Upper lobe of left lung (tissue), 6 donors: ENCODE measurements at regions not wholly inside any gene's neighbourhood (a gene's known extent, or its start where the extent isn't known, plus 50 kb on each side); places are given as distances from the start of the nearest gene placed in this dataset.

Source experiments
- ATAC-seq, 2 donors: fragments of 200-7000 bp; cut with Tn5 transposase; one replicate each; pipeline ENCODE4 v1.9.1; 2022; ENCODE audit warnings: mild to moderate bottlenecking in 2 of 2, moderate library complexity in 2 of 2; ENCODE audit not compliant: low FRiP score in 2 of 2
- DNase-seq, 2 donors: peaks; one replicate each; pipeline ENCODE4 v3.0.0-alpha.2; 2019 to 2020
- H3K27ac ChIP-seq, 4 donors: fragments of 200-600 bp; sonication (generic); one replicate each; pipeline ENCODE4 v1.5.1; 2016 to 2019
- H3K27me3 ChIP-seq, 4 donors: fragments of 200-600 bp; sonication (generic); one replicate each; pipeline ENCODE4 v1.5.1; 2017 to 2019
- H3K36me3 ChIP-seq, 4 donors: fragments of 200-600 bp; sonication (generic); one replicate each; pipeline ENCODE4 v1.5.1; 2016 to 2019
- H3K4me1 ChIP-seq, 4 donors: fragments of 200-600 bp; sonication (generic); one replicate each; pipeline ENCODE4 v1.5.1; 2018 to 2019
- H3K4me3 ChIP-seq, 4 donors: fragments of 200-600 bp; sonication (generic); one replicate each; pipeline ENCODE4 v1.5.1; 2017 to 2019; ENCODE audit warnings: mild to moderate bottlenecking in 2 of 4, moderate library complexity in 1 of 4
- H3K9me3 ChIP-seq, 4 donors: fragments of 200-600 bp; sonication (generic); one replicate each; pipeline ENCODE4 v1.5.1; 2018 to 2019
- EP300 ChIP-seq, 4 donors: sonication (generic); formaldehyde crosslinking; IDR thresholded peaks; one replicate each; pipeline ENCODE4 v1.5.1; 2017; ENCODE audit warnings: antibody characterized with exemption in 4 of 4, control low read depth in 2 of 4
- POLR2A ChIP-seq, 4 donors: fragments of 450-650 bp; IDR thresholded peaks; one replicate each; pipeline ENCODE4 v1.5.1; 2016 to 2017; ENCODE audit warnings: antibody characterized with exemption in 4 of 4, mild to moderate bottlenecking in 2 of 4
- POLR2AphosphoS5 ChIP-seq, 2 donors: sonication (generic); formaldehyde crosslinking; IDR thresholded peaks; one replicate each; pipeline ENCODE4 v1.5.1; 2017; ENCODE audit warnings: antibody characterized with exemption in 2 of 2
- WGBS, 2 donors: methylation state at CpG; one replicate each; pipeline ENCODE4 v1.1.5; 2017 to 2018; 5-methylcytosine and 5-hydroxymethylcytosine counted together
- TF ChIP-seq, protein P1 (sequence below), 6 experiments: fragments of 450-650 bp in 4 of 6; fragments of 200-600 bp in 2 of 6; sonication (generic) in 2 of 6; IDR thresholded peaks; one replicate each; pipeline ENCODE4 v1.5.1; 2016 to 2019; ENCODE audit warnings: antibody characterized with exemption in 6 of 6
- donor health status: DM: no; HTN: no; CAD: no; lungs with moderate emphysema.
- donor health status: DM: no; HTN: yes; CAD: no; lungs with severe emphysema.

DNA sequence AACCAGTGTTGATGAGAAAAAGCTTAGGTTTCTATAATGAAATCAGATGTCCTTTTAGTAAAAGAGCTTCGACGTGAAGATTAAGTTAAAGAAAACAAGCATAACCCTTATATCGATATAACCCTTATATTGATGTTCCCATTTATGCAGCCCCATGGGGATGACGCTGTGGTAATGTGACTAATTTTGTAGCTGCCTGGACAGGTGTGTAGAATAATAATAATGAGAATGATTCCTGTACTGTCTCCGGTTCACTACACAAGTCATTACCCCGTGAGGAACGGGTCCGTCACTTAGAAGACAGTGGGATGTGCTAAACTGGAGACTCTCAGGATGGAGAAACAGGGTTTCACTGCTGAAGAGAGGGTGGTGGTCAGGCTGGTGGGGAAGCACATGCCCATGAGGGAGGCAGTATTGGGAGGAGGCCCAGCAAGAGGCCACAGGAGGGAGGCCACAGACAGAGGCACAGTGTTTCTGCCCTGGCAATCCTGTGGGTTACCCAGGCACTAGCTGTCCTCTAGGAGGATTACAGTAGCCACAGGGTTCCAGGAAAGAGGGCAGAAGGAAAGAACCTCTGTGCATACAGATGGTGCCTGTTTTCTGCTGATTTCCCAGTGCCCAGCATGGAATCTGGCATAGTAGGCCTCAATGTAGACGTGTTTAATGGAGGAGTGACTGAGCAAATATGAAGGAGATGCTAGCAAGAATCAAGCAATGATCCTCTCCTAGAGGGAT, 191.1 kb upstream of the TSC22D2 start:
- TF ChIP-seq POLR2AphosphoS5 (IDR thresholded peaks at IDR 0.05) (no peak), EP300 (IDR thresholded peaks at IDR 0.05) (no peak), POLR2A (IDR thresholded peaks at IDR 0.05) (no peak)
- TF ChIP-seq, protein P1, sequence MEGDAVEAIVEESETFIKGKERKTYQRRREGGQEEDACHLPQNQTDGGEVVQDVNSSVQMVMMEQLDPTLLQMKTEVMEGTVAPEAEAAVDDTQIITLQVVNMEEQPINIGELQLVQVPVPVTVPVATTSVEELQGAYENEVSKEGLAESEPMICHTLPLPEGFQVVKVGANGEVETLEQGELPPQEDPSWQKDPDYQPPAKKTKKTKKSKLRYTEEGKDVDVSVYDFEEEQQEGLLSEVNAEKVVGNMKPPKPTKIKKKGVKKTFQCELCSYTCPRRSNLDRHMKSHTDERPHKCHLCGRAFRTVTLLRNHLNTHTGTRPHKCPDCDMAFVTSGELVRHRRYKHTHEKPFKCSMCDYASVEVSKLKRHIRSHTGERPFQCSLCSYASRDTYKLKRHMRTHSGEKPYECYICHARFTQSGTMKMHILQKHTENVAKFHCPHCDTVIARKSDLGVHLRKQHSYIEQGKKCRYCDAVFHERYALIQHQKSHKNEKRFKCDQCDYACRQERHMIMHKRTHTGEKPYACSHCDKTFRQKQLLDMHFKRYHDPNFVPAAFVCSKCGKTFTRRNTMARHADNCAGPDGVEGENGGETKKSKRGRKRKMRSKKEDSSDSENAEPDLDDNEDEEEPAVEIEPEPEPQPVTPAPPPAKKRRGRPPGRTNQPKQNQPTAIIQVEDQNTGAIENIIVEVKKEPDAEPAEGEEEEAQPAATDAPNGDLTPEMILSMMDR (IDR thresholded peaks at IDR 0.05): no peak
- H3K27ac ChIP-seq: no peak overlapping the region
- H3K36me3 ChIP-seq: no peaks in the 10 kb centered on the region
- no peaks in the 10 kb centered on the region for H3K27me3 ChIP-seq
- no peak overlapping the region for H3K4me3 ChIP-seq
- H3K4me1 ChIP-seq: peaks cover 0 to 9% (median 7%) of the 10 kb centered on the region in 4 donors
- WGBS, 2 donors: 93 to 94% methylated on average over 9 of the region's 9 CpGs
- ATAC-seq: no peak
- peaks cover 0 to 4% (median 0%) of the 10 kb centered on the region in 4 donors for H3K9me3 ChIP-seq
- DNase-seq: no peak

DNA sequence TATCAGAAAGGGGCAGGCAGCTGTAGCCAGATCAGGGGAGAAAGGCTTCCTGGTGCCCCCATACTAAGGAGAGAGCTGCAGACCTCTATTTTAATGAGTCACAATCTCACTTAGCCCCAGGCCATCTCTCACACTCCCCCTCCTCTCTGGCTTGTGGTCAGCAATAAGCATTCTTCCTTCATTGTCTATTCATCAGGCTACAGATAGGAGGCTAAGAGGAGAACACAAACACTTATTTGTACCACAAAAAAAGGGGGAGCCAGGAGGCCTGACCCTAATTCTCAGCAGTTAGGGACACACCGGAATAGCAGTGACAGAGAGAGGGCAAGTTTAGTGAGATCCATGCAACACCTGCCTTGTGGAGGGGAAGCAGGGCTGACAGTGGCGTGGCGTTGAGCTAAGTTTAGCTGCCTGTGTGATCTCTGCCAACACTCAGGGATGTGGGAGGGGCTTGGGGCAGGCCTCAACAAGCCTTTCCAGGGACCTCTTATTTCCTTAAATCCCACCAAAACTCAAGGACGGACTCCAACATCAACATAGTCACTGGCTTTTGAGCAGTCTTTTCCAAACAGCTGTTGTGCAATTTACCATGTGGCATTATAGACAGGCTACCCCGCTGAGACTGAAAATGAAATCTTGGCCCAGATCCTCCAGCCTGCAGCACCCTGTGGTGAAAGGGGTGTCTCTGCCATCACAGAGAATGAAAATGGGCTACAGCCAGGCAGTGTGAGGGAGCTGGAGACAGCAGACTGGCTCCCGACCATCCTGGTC, 191.9 kb upstream of the TSC22D2 start:
- WGBS, 2 donors: 56 to 62% methylated on average over 6 of the region's 6 CpGs
- H3K36me3 ChIP-seq: no peaks in the 10 kb centered on the region
- no peaks in the 10 kb centered on the region for H3K27me3 ChIP-seq
- H3K4me3 ChIP-seq: no peak overlapping the region
- ATAC-seq (no peak), DNase-seq (no peak)
- no peak overlapping the region for H3K27ac ChIP-seq
- H3K4me1 ChIP-seq: peaks cover 0 to 6% (median 4%) of the 10 kb centered on the region in 4 donors
- TF ChIP-seq, protein P1 (IDR thresholded peaks at IDR 0.05): no peak
- TF ChIP-seq POLR2AphosphoS5 (IDR thresholded peaks at IDR 0.05) (no peak), EP300 (IDR thresholded peaks at IDR 0.05) (no peak), POLR2A (IDR thresholded peaks at IDR 0.05) (no peak)
- peaks cover 0 to 4% (median 0%) of the 10 kb centered on the region in 4 donors for H3K9me3 ChIP-seq

DNA sequence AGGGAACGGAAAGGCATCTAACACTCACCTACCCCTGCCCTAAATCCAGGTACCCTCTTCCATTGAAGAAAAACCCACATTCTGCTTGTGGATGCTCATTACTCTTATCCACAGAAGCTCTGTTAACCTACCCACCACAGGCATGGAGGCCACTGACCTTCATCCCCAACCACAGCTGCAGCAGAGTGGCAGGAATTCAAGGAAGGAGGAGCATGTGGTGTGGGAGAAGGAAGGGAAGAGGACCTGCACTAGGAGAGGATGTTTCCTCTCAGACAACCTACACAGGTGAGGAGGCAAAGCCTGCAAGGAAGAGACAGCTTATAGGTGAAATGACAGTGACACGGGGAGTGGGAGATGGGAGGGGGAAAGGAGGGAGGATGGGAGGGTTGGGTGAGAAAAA, 192.5 kb upstream of the TSC22D2 start:
- 82 to 93% methylated on average over 2 of the region's 2 CpGs for WGBS, 2 donors
- H3K27ac ChIP-seq: no peak overlapping the region

DNA sequence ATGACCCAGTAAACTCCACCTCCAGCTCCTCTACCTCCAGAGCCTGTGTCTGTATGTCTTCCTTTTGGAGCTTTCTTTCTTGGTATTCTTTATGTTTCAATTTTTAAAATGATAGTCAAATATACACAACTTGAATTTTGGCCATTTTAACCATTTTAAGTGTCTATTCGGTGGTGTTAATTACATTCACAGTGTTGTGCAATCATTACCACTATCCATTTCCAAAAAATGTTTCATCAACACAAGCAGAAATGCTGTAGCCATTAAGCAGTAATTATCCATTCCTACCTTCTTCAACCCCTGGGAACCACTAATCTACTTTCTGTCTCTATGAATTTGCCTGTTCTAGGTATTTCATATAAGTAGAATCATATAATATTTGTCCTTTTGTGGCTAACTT, 194.5 kb upstream of the TSC22D2 start:
- no peak overlapping the region for H3K4me3 ChIP-seq
- no peaks in the 10 kb centered on the region for H3K36me3 ChIP-seq
- 45 to 65% methylated on average over 1 of the region's 1 CpG for WGBS, 2 donors
- H3K27me3 ChIP-seq: no peaks in the 10 kb centered on the region
- peaks cover 0 to 4% (median 0%) of the 10 kb centered on the region in 4 donors for H3K9me3 ChIP-seq
- H3K4me1 ChIP-seq: no peaks in the 10 kb centered on the region
- ATAC-seq (no peak), DNase-seq (no peak)
- TF ChIP-seq, protein P1 (IDR thresholded peaks at IDR 0.05): no peak
- TF ChIP-seq POLR2A (IDR thresholded peaks at IDR 0.05): no peak
- no peak for TF ChIP-seq EP300 (IDR thresholded peaks at IDR 0.05)
- TF ChIP-seq POLR2AphosphoS5 (IDR thresholded peaks at IDR 0.05): no peak
- H3K27ac ChIP-seq: no peak overlapping the region

More for the DNA sequence above, 192.5 kb upstream of the TSC22D2 start:
- no peak for TF ChIP-seq POLR2A (IDR thresholded peaks at IDR 0.05)
- no peak for TF ChIP-seq POLR2AphosphoS5 (IDR thresholded peaks at IDR 0.05)
- TF ChIP-seq, protein P1 (IDR thresholded peaks at IDR 0.05): no peak
- TF ChIP-seq EP300 (IDR thresholded peaks at IDR 0.05): no peak
- peaks cover 0 to 4% (median 0%) of the 10 kb centered on the region in 4 donors for H3K9me3 ChIP-seq
- ATAC-seq (no peak), DNase-seq (no peak)
- H3K4me3 ChIP-seq: no peak overlapping the region
- no peaks in the 10 kb centered on the region for H3K27me3 ChIP-seq
- H3K36me3 ChIP-seq: no peaks in the 10 kb centered on the region
- H3K4me1 ChIP-seq: no peaks in the 10 kb centered on the region
